ENCODE measurements at regions not wholly inside any gene's neighbourhood (a gene's known extent, or its start where the extent isn't known, plus 50 kb on each side); places are given as distances from the start of the nearest gene placed in this dataset.
"Not testable (repeated sequence)": the region's sequence is repeated elsewhere in the genome, so short reads cannot be mapped to it uniquely, and the experiment has no call there.

DNA sequence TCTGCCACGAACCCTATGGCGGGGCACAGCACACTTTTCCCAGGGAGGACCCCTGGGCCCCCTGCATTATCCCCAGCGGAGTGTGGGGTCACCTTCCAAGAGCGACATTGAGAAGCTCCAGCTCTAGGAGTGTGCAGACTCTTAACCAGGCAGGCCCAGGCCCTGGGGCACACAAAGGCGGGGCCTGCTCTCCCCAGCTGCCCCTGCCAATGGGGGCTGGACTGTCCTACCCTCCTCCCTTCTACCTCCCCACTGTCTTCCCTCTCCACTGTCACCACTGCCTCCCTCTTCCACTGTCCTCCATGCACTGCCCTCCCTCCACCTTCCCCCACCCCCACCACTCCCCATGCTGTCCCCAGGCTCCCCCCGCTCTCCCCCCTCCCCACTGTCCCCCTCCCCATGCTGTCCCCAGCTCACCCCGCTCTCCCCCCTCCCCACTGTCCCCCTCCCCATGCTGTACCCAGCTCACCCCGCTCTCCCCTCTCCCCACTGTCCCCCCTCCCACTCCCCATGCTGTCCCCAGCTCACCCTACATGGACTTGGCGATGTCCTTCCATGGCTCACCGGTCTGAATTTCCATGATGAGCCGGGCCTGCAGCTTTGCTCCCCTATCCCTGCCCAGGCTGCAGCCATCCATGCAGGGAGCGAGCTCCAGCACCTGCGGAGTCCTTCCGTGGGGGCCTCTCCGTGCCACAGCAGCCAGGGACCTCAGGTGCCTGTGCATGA is 5483.6 kb upstream of the TPTE start:
- TF ChIP-seq POLR2A (IDR thresholded peaks at IDR 0.05) = not testable (repeated sequence)
- TF ChIP-seq, protein P1, sequence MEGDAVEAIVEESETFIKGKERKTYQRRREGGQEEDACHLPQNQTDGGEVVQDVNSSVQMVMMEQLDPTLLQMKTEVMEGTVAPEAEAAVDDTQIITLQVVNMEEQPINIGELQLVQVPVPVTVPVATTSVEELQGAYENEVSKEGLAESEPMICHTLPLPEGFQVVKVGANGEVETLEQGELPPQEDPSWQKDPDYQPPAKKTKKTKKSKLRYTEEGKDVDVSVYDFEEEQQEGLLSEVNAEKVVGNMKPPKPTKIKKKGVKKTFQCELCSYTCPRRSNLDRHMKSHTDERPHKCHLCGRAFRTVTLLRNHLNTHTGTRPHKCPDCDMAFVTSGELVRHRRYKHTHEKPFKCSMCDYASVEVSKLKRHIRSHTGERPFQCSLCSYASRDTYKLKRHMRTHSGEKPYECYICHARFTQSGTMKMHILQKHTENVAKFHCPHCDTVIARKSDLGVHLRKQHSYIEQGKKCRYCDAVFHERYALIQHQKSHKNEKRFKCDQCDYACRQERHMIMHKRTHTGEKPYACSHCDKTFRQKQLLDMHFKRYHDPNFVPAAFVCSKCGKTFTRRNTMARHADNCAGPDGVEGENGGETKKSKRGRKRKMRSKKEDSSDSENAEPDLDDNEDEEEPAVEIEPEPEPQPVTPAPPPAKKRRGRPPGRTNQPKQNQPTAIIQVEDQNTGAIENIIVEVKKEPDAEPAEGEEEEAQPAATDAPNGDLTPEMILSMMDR (IDR thresholded peaks at IDR 0.05) = not testable (repeated sequence)

Measured in lower leg skin (tissue), 3 donors.